GM04503 (cell line): ENCODE measurements at regions not wholly inside any gene's neighbourhood (a gene's known extent, or its start where the extent isn't known, plus 50 kb on each side); places are given as distances from the start of the nearest gene placed in this dataset.

Experiments used
- DNase-seq: peaks from one replicate; pipeline ENCODE4 v3.0.0-alpha.2; 2012; ENCODE audit warnings: low read depth

- no peak for DNase-seq
Measured at GRCh38 chr4:176631611-176632010, 161.1 kb downstream of the VEGFC start.
